Caco-2 (cell line): ENCODE measurements at regions not wholly inside any gene's neighbourhood (a gene's known extent, or its start where the extent isn't known, plus 50 kb on each side); places are given as distances from the start of the nearest gene placed in this dataset.

Source experiments
- BruUV-seq: library from RNA; stranded (reverse); fragments of 400-500 nt; replicated peaks from 2 replicates; lab custom pipeline; 2021; lab: Mats Ljungman, UMichigan
- CTCF ChIA-PET: fragments of 300-600 bp; sonication (Branson Sonifier 250); formaldehyde crosslinking; loops from one replicate; lab custom pipeline; 2022; ENCODE audit warnings: antibody characterized with exemption; lab: Charles Lee
- POLR2A ChIA-PET: fragments of 300-600 bp; sonication (Branson Sonifier 250); formaldehyde crosslinking; loops from one replicate; lab custom pipeline; 2022; ENCODE audit warnings: antibody characterized with exemption; lab: Charles Lee
- DNase-seq, 2 experiments: peaks; one replicate each; pipeline versions ENCODE4 v3.0.0 to v3.0.0-alpha.2; 2020 to 2022
- H3K27me3 ChIP-seq: replicated peaks from 2 replicates; pipeline ENCODE4 v1.6.0; 2011; ENCODE audit warnings: low read length; ENCODE audit not compliant: control insufficient read depth, insufficient read depth
- H3K36me3 ChIP-seq: 2 replicates; pipeline ENCODE4 v1.5.1; 2011; ENCODE audit warnings: low read length; ENCODE audit not compliant: control insufficient read depth, insufficient read depth
- H3K4me1 ChIP-seq: fragments of 250-450 bp; sonication (Bioruptor Pico); 2 replicates; pipeline ENCODE4 v1.5.1; 2020; ENCODE audit warnings: mild to moderate bottlenecking
- H3K4me3 ChIP-seq: 2 replicates; pipeline ENCODE4 v1.5.1; 2011; ENCODE audit warnings: low read depth, mild to moderate bottlenecking, control low read depth, low read length
- H3K9me3 ChIP-seq: fragments of 250-450 bp; sonication (Bioruptor Pico); 2 replicates; pipeline ENCODE4 v1.5.1; 2020; ENCODE audit warnings: mild to moderate bottlenecking, moderate library complexity
- H3K27ac Mint-ChIP-seq: one replicate; pipeline ENCODE4 v1.8.0; 2022; ENCODE audit warnings: mixed read lengths; ENCODE audit not compliant: unreplicated experiment
- H3K27me3 Mint-ChIP-seq: one replicate; pipeline ENCODE4 v1.8.0; 2022; ENCODE audit warnings: mixed read lengths; ENCODE audit not compliant: insufficient read depth, unreplicated experiment
- H3K36me3 Mint-ChIP-seq: one replicate; pipeline ENCODE4 v1.8.0; 2022; ENCODE audit warnings: mild to moderate bottlenecking, mixed read lengths; ENCODE audit not compliant: insufficient read depth, unreplicated experiment
- H3K4me1 Mint-ChIP-seq: one replicate; pipeline ENCODE4 v1.8.0; 2022; ENCODE audit warnings: low read depth, mixed read lengths; ENCODE audit not compliant: unreplicated experiment
- H3K4me3 Mint-ChIP-seq: one replicate; pipeline ENCODE4 v1.8.0; 2022; ENCODE audit warnings: mild to moderate bottlenecking, moderate library complexity, mixed read lengths; ENCODE audit not compliant: unreplicated experiment
- H3K9me3 Mint-ChIP-seq: one replicate; pipeline ENCODE4 v1.8.0; 2022; ENCODE audit warnings: mixed read lengths; ENCODE audit not compliant: unreplicated experiment
- CTCF ChIP-seq, 2 experiments: fragments of 200-600 bp in 1 of 2; IDR thresholded peaks; 1 replicate in 1 of 2; 2 replicates in 1 of 2; pipeline versions ENCODE4 v1.5.1 to v1.8.0; 2011 to 2022; ENCODE audit warnings: antibody characterized with exemption in 1 of 2, control low read depth in 1 of 2, inconsistent platforms in 1 of 2, low read depth in 1 of 2, low read length in 1 of 2, mild to moderate bottlenecking in 1 of 2, moderate library complexity in 1 of 2; ENCODE audit not compliant: insufficient read depth in 1 of 2, severe bottlenecking in 1 of 2, unreplicated experiment in 1 of 2
- intact Hi-C: fragments of 100-400 bp; cut with micrococcal nuclease; formaldehyde crosslinking; loops from one replicate; pipeline ENCODE4 v1.10.0; 2022; ENCODE audit not compliant: unreplicated experiment

- Mint-ChIP-seq H3K4me1 (no peaks in the 10 kb centered on the region), H3K27me3 (peaks cover 3% of the 10 kb centered on the region), H3K36me3 (no peaks in the 10 kb centered on the region), H3K9me3 (peaks cover 20% of the 10 kb centered on the region), H3K4me3 (no peak overlapping the region), H3K27ac (no peak overlapping the region)
- no peaks in the 10 kb centered on the region for H3K36me3 ChIP-seq
- no peaks in the 10 kb centered on the region for H3K4me1 ChIP-seq
- H3K27me3 ChIP-seq = no peaks in the 10 kb centered on the region
- H3K4me3 ChIP-seq = no peak overlapping the region
- intact Hi-C loops = no loop called here
- ChIA-PET POLR2A (no interaction called here), CTCF (no interaction called here)
- no peaks in the 10 kb centered on the region for H3K9me3 ChIP-seq
- BruUV-seq = no TSS peak
- no peak for DNase-seq
- TF ChIP-seq CTCF (IDR thresholded peaks at IDR 0.05; ENCODE audit: insufficient read depth in 1 of 2, low read depth in 1 of 2, low read length in 1 of 2, severe bottlenecking in 1 of 2, unreplicated experiment in 1 of 2) = no peak
These were observed 167.2 kb downstream of the UQCRFS1 start for GRCh38 chr19:29045679-29046254.

- no peaks in the 10 kb centered on the region for H3K36me3 Mint-ChIP-seq
- no peaks in the 10 kb centered on the region for H3K27me3 ChIP-seq
- no peaks in the 10 kb centered on the region for H3K36me3 ChIP-seq
- H3K27ac Mint-ChIP-seq = no peak overlapping the region
- no peaks in the 10 kb centered on the region for H3K4me1 ChIP-seq
- ChIA-PET CTCF (no interaction called here), POLR2A (no interaction called here)
- no peaks in the 10 kb centered on the region; the same call in 1 of the 2 replicates for H3K9me3 ChIP-seq
- no peak overlapping the region for H3K4me3 ChIP-seq
- peaks cover 20% of the 10 kb centered on the region for H3K9me3 Mint-ChIP-seq
- intact Hi-C loops = no loop called here
- no peaks in the 10 kb centered on the region for H3K4me1 Mint-ChIP-seq
- no peak for TF ChIP-seq CTCF (IDR thresholded peaks at IDR 0.05; ENCODE audit: insufficient read depth in 1 of 2, low read depth in 1 of 2, low read length in 1 of 2, severe bottlenecking in 1 of 2, unreplicated experiment in 1 of 2)
- no peak for DNase-seq
- H3K27me3 Mint-ChIP-seq = peaks cover 3% of the 10 kb centered on the region
- BruUV-seq = no TSS peak
- no peak overlapping the region for H3K4me3 Mint-ChIP-seq
These were observed 168.9 kb downstream of the UQCRFS1 start for GRCh38 chr19:29044037-29044436.

- Mint-ChIP-seq H3K27me3 (peaks cover 3% of the 10 kb centered on the region), H3K36me3 (no peaks in the 10 kb centered on the region), H3K9me3 (peaks cover 20% of the 10 kb centered on the region), H3K27ac (no peak overlapping the region), H3K4me1 (no peaks in the 10 kb centered on the region), H3K4me3 (no peak overlapping the region)
- no peak for DNase-seq
- ChIA-PET POLR2A (no interaction called here), CTCF (no interaction called here)
- no TSS peak for BruUV-seq
- H3K4me1 ChIP-seq = no peaks in the 10 kb centered on the region
- no peak for TF ChIP-seq CTCF (IDR thresholded peaks at IDR 0.05; ENCODE audit: insufficient read depth in 1 of 2, low read depth in 1 of 2, low read length in 1 of 2, severe bottlenecking in 1 of 2, unreplicated experiment in 1 of 2)
- no peaks in the 10 kb centered on the region for H3K36me3 ChIP-seq
- no peaks in the 10 kb centered on the region; the same call in 1 of the 2 replicates for H3K9me3 ChIP-seq
- intact Hi-C loops = no loop called here
- no peaks in the 10 kb centered on the region for H3K27me3 ChIP-seq
- H3K4me3 ChIP-seq = no peak overlapping the region
These were observed 170.5 kb downstream of the UQCRFS1 start for GRCh38 chr19:29042450-29042849.
